GM19035 (cell line): ENCODE measurements at regions not wholly inside any gene's neighbourhood (a gene's known extent, or its start where the extent isn't known, plus 50 kb on each side); places are given as distances from the start of the nearest gene placed in this dataset.
A peak's percentile ranks its signal among the peaks of the same experiment; 100 is the strongest.

Source experiments
- ATAC-seq: cut with Tn5 transposase; IDR thresholded peaks from one replicate; pipeline ENCODE4 v1.9.1; 2021; ENCODE audit not compliant: unreplicated experiment

GRCh38 chr2:177314722-177315264 is 50.3 kb upstream of the NFE2L2 start:
- ATAC-seq: no peak

DNA sequence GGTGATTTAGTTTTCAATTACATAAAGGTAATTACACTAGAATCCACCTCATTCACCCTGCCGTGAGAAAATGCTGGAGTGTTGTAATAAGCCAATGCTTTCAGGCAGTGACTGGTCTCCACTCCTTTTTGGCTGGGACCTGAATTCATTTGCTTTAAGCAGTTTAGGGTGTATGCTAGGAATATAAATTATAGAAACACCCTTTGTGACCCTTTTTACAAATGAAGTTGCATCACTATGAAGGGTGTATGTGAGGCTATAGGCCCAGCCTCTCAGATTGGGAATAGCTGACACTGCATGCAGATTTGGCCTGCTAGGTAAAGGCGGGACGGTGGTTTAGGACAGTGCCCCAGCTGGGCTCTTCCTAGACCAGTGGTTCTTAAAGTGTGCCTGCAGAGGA is 50.8 kb upstream of the NFE2L2 start:
- no peak for ATAC-seq

GRCh38 chr2:177316756-177317155 is 52.2 kb upstream of the NFE2L2 start:
- ATAC-seq: no peak

GRCh38 chr2:177317443-177317842 is 52.9 kb upstream of the NFE2L2 start:
- no peak for ATAC-seq

GRCh38 chr2:177317857-177318256 is 53.3 kb upstream of the NFE2L2 start:
- no peak for ATAC-seq

DNA sequence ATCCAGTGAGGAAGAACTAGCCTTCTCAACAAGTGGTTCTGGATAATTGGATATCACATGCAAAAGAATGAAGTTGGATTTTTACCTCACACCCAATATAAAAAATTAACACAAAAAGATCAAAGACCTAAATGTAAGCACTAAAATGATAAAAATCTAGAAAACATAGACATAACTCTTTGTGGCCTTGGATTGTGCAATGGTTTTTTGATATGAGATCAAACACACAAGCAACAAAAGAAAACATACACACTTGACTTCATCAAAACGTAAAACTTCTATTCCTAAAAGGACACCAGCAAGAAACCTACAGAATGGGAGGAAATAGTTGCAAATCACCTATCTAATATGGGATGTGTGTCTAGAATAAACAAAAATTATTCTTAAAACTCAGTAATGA is 54.1 kb upstream of the NFE2L2 start:
- ATAC-seq: no peak

DNA sequence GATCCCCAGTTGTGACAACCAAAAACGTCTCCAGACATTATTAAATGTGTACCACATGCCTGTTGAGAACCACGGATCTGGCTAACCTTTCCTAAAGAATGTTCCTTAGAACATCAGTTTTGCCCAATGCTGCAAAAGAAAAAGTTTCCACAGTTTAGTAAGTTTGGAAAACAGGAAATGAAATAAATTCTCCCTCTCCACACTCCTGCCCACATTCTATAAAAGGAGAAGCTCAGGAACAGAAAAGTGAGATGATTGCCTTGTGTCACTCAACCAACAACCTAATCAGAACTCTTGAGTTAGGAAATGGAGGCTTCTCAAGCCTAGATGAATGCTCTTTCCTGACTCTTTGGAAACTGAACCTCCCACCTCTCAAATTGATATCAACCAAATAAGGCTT is 56.1 kb upstream of the NFE2L2 start:
- ATAC-seq: no peak

GRCh38 chr2:177322801-177323261 is 58.3 kb upstream of the NFE2L2 start:
- ATAC-seq: no peak

DNA sequence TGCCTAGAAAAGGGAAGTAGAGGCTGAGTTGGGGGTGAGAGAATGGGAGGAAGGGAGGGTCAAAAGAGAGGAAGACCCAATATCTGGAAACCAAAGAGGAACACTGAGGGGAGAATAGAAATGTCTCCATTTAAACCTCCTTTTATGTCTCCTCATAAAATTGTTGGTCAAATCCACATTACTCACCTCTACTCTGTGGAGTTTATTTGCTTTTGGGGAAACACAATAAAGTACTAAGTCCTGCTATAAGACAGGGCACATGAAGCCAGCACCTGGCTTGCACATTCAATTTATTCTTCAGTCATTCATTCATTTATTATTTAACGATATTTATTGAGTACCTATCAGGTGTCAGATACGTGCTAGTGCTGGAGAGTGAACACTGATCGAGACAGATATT is 60.3 kb upstream of the NFE2L2 start:
- no peak for ATAC-seq

GRCh38 chr2:177325554-177325953 is 61.0 kb upstream of the NFE2L2 start:
- no peak for ATAC-seq

DNA sequence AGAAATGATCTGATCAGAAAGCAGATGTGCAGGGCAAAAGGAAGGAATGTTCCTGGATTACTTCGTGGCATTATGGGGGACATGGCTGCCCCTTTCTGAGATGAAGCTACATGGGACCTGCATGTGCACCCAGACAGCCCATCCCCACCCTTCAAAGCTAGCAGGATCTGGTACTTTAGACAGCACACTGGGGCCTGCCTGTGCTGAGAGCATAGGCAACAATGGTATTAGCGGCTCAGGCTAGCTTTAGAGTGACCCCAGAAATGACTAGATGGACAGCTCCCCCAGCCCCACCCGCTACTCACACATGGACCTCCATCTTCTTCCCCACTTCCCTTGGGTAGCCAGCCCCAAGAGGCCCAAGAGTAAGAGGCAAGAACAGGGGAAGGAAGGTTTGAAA is 61.5 kb upstream of the NFE2L2 start:
- ATAC-seq: no peak

- no peak for ATAC-seq
Measured at GRCh38 chr2:177326591-177326990, 62.1 kb upstream of the NFE2L2 start.

DNA sequence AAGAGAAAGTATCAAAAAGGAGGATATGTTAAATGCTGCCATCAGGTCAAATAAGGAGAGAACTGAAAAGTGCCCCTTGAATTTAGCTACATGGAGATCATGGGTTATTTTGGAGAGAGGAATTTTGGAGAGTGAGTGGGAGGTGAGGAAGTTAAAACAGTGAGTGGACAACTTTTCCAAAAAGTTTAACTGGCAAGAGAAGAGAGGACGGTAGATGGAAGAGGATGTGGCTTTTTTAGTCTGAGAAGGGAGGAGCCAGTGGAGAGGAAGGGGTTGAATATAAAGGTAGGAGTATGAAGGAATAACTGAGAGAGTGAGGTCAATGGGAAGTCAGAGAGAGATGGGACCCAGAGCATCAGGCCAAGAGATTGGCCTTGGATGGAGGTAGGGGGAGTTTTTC is 62.5 kb upstream of the NFE2L2 start:
- ATAC-seq: no peak

GRCh38 chr2:177328056-177328455 is 63.5 kb upstream of the NFE2L2 start:
- ATAC-seq: no peak

DNA sequence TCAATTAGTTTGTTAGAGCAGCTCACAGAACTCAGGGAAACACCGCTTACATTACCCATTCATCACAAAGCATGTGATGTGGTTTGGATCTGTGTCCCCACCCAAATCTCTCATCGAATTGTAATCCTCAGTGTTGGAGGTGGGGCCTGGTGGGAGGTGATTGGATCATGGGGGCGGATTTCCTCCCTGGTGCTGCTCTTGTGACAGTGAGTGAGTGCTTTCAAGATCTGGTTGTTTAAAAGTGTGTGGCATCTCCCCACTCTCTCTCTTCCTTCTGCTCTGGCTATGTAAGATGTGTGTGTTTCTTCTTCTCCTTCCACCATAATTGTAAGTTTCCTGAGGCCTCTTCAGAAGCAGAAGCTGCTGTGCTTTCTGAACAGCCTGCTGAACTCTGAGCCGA is 63.5 kb upstream of the AGPS start:
- no peak for ATAC-seq

DNA sequence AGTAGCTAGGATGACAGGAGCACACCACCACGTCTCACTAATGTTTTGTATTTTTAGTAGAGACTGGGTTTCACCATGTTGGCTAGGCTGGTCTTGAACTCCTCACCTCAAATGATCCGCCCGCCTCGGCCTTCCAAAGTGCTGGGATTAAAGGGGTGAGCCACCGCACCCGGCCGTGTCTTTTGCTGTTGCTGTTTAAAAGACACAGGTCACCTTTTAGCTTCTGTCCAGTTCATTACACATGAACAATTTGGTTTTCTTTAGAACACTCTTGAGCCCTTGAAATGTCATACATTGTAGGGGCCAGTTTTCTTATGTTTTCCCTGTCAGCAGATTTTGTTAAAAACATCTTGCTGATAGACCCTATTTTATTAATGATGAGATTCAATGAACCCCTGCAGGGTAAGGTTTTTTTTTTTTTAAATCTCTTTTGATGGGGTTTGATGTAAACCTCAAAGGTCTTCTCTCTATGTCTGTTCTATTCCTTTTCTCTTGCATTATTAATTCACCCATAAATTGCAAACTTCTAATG is 61.0 kb upstream of the AGPS start:
- ATAC-seq: no peak

GRCh38 chr2:177332026-177332991 is 60.3 kb upstream of the AGPS start:
- ATAC-seq: peak; percentile 66

- no peak for ATAC-seq
Measured at GRCh38 chr2:177332992-177333388, 59.6 kb upstream of the AGPS start.

DNA sequence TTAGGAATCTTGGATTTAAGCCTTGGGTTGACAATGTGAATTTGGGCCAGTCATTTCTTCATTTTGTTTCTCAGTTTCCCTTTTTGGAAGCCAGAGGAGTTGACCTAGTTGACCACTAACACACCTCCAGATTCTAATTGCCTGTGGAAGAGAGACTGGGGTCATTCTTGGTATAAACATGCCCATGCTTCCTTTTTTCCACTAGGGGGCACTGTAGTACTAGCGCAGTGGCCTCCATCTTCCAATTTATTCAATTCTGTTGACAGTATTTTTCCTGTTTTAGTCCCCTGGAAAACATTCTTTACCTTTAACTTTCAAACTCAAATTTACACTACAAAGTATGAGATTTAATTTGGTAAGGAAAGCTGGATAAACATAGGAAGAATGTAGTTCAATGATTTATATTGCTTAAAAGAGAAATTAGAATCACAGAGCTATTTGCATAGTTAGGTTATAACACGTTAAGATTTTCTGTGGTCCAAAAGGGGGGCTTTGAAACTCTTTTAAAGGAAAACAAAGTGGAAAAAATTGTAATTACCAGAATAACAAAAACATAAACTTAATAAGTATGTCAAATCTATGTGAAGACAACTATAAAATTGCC is 57.5 kb upstream of the AGPS start:
- ATAC-seq: no peak

DNA sequence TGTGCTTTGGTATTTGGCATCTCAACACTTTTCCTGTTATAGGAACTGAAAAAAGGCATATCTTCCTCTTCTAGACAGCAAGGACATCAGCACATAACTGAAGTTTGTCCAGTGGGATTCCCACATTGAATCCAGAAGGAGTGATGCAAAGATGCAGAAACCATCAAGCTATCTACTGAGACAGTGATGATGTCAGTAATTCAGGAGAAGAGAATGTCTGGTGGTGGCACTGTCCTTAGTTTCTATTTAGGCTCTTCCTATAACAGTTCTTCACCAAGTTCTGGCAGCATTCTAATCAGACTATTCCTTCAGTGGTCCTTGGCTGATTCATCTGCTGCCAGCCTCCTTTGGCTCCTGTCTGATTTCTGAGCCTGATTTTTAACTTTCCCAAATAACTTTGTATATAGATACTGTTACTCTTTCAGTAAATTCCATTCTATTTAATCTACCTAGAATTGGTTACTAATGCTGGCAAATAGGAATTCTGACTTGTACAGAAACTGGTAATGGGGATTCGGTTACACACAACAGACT is 56.6 kb upstream of the AGPS start:
- no peak for ATAC-seq

DNA sequence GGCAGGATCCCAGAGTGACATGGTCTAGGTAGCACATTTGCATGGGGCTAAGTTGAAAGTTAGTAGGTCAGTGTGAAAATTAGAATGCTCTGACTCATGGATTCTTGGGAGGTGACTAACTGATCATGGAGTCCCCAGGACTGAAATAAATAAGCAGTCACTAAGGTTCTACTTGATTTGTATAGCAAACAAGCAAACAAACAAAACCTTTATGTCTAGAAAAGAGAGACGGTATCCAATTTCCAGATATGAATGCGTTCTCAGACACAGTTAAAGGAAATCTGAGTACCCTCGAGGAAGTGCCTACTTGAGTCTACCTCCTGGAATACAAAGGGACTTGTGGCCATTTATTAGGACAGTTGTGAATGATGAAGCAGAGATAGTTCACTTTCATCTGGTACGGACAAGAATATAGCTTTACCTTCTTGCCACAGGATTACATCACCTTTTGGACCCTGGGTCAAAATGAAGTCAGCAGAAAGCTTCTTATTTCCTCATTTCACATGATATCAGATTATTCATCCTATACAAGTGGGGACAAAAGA is 54.3 kb upstream of the AGPS start:
- no peak for ATAC-seq
